ENCODE measurements at regions not wholly inside any gene's neighbourhood (a gene's known extent, or its start where the extent isn't known, plus 50 kb on each side); places are given as distances from the start of the nearest gene placed in this dataset.

GRCh38 chr1:221897321-221897721, 155.4 kb upstream of the DUSP10 start:
- ChIA-PET CTCF (ENCODE audit: partially characterized antibody) (no interaction called here), POLR2A (ENCODE audit: partially characterized antibody) (no interaction called here)
- Histone ChIP-seq H2BK15ac (ENCODE audit: low read length) (no peak overlapping the region), H3K18ac (ENCODE audit: extremely low read depth, low read length) (no peak overlapping the region), H4K20me1 (replicated peaks in 1 of 2; ENCODE audit: control insufficient read depth in 1 of 2, insufficient read depth in 2 of 2, low read length in 2 of 2) (no peaks in the 10 kb centered on the region), H3K9ac (replicated peaks in 1 of 4; ENCODE audit: extremely low read depth in 1 of 4, low read depth in 3 of 4, low read length in 3 of 4) (no peak overlapping the region), H3K23me2 (ENCODE audit: low read depth, low read length) (no peaks in the 10 kb centered on the region), H3K79me2 (ENCODE audit: control insufficient read depth in 1 of 2, insufficient read depth in 2 of 2, low read length in 2 of 2) (no peaks in the 10 kb centered on the region), H3K4me3 (ENCODE audit: extremely low read depth in 1 of 4, insufficient read depth in 2 of 4, low read depth in 3 of 4, low read length in 4 of 4) (no peak overlapping the region), H3K4me2 (ENCODE audit: insufficient read depth in 1 of 2, low read depth in 2 of 2, low read length in 2 of 2) (no peak overlapping the region), H2BK5ac (ENCODE audit: low read depth, low read length) (no peak overlapping the region), H3K4me1 (replicated peaks in 1 of 4; ENCODE audit: control insufficient read depth in 3 of 4, insufficient read depth in 4 of 4, low read length in 3 of 4) (no peaks in the 10 kb centered on the region), H2BK20ac (ENCODE audit: low read length) (no peak overlapping the region), H3K27me3 (replicated peaks in 1 of 4; ENCODE audit: control insufficient read depth in 3 of 4, extremely low read depth in 1 of 4, insufficient read depth in 3 of 4, low read length in 3 of 4) (no peaks in the 10 kb centered on the region), H3K36me3 (ENCODE audit: control insufficient read depth in 2 of 4, insufficient read depth in 4 of 4, low read length in 3 of 4) (no peaks in the 10 kb centered on the region), H3K79me1 (ENCODE audit: low read depth, low read length) (no peaks in the 10 kb centered on the region), H3K23ac (ENCODE audit: insufficient read length) (no peak overlapping the region), H3K9me3 (ENCODE audit: insufficient read depth in 2 of 2, low read depth in 1 of 2, low read length in 1 of 2) (no peaks in the 10 kb centered on the region), H3K27ac (ENCODE audit: low read depth, low read length) (no peak overlapping the region), H2BK120ac (replicated peaks; ENCODE audit: low read depth, low read length) (no peak overlapping the region), H3K4ac (replicated peaks; ENCODE audit: insufficient read length, low read depth, low read length) (no peak overlapping the region), H2AK5ac (ENCODE audit: low read depth, low read length) (no peak overlapping the region), H4K91ac (replicated peaks; ENCODE audit: insufficient read length, low read length) (no peak overlapping the region), H4K8ac (ENCODE audit: extremely low read depth, insufficient read depth, low read length) (no peak overlapping the region), H2BK12ac (ENCODE audit: low read depth, low read length) (no peak overlapping the region), H2AFZ (ENCODE audit: low read length) (no peak overlapping the region), H4K5ac (ENCODE audit: insufficient read length, low read depth, low read length) (no peak overlapping the region), H3K56ac (replicated peaks; ENCODE audit: insufficient read length, low read depth, low read length) (no peak overlapping the region), H3K14ac (ENCODE audit: insufficient read length) (no peak overlapping the region)
- 80% methylated on average over 3 of the region's 3 CpGs; no CpG with 5 or more reads in 1 of the 2 experiments for WGBS, 2 experiments (ENCODE audit: extremely low coverage in 1 of 2, insufficient coverage in 1 of 2, insufficient read length in 1 of 2, insufficient replicate concordance in 2 of 2, low coverage in 1 of 2, low lambda C conversion rate in 2 of 2, missing lambda C conversion rate in 1 of 2)
- TF ChIP-seq KDM1A (IDR thresholded peaks at IDR 0.05; ENCODE audit: borderline replicate concordance, low read length) (no peak), EGR1 (IDR thresholded peaks at IDR 0.05; ENCODE audit: borderline replicate concordance, low read depth, low read length) (no peak), CTCF (IDR thresholded peaks at IDR 0.05; ENCODE audit: control extremely low read depth in 1 of 3, insufficient read depth in 1 of 3, low read depth in 1 of 3, low read length in 3 of 3) (no peak), FOSL1 (IDR thresholded peaks at IDR 0.05; ENCODE audit: insufficient read depth, low read depth, low read length) (no peak), USF2 (IDR thresholded peaks at IDR 0.05; ENCODE audit: low read length) (no peak), SIX5 (IDR thresholded peaks at IDR 0.05; ENCODE audit: low read depth, low read length) (no peak), CBX8 (IDR thresholded peaks at IDR 0.05; ENCODE audit: borderline replicate concordance, low read depth, low read length) (no peak), RXRA (IDR thresholded peaks at IDR 0.05; ENCODE audit: insufficient read depth, low read depth, low read length) (no peak), MAFK (IDR thresholded peaks at IDR 0.05; ENCODE audit: low read depth, low read length) (no peak), POLR2AphosphoS5 (IDR thresholded peaks at IDR 0.05; ENCODE audit: low read depth, low read length) (no peak)
- DNase-seq (ENCODE audit: low read depth in 1 of 2, low spot score in 2 of 2) (no peak), FAIRE-seq (no peak)

Data from H1 (cell line).